Activated CD4-positive, alpha-beta T cell treated with anti-CD3 and anti-CD28 coated beads for 36 hours (primary cell): ENCODE measurements at regions not wholly inside any gene's neighbourhood (a gene's known extent, or its start where the extent isn't known, plus 50 kb on each side); places are given as distances from the start of the nearest gene placed in this dataset.

Experiments
- ATAC-seq: fragments of 200-7000 bp; cut with Tn5 transposase; one replicate; pipeline ENCODE4 v1.10.0; 2021; ENCODE audit warnings: mild to moderate bottlenecking, moderate library complexity
- CTCF ChIA-PET: fragments of 350-600 bp; sonication (Branson Sonifier 250); formaldehyde crosslinking; loops from one replicate; lab custom pipeline; 2021; ENCODE audit warnings: antibody characterized with exemption; lab: Charles Lee
- POLR2A ChIA-PET: fragments of 350-600 bp; sonication (Branson Sonifier 250); formaldehyde crosslinking; loops from one replicate; lab custom pipeline; 2021; ENCODE audit warnings: antibody characterized with exemption, inconsistent platforms; lab: Charles Lee
- DNase-seq: peaks from one replicate; pipeline ENCODE4 v3.0.0-alpha.2; 2020
- H3K27ac Mint-ChIP-seq: one replicate; pipeline ENCODE4 v1.8.0; 2021; ENCODE audit warnings: mixed read lengths
- H3K27me3 Mint-ChIP-seq: one replicate; pipeline ENCODE4 v1.8.0; 2021; ENCODE audit warnings: mixed read lengths
- H3K36me3 Mint-ChIP-seq: one replicate; pipeline ENCODE4 v1.8.0; 2021; ENCODE audit warnings: low read depth, mixed read lengths
- H3K4me1 Mint-ChIP-seq: one replicate; pipeline ENCODE4 v1.8.0; 2021; ENCODE audit warnings: mixed read lengths
- H3K4me3 Mint-ChIP-seq: one replicate; pipeline ENCODE4 v1.8.0; 2021; ENCODE audit warnings: mild to moderate bottlenecking, moderate library complexity, mixed read lengths
- H3K9me3 Mint-ChIP-seq: one replicate; pipeline ENCODE4 v1.8.0; 2021; ENCODE audit warnings: low read depth, mixed read lengths
- intact Hi-C, 2 experiments: fragments of 100-400 bp; cut with DNase I in 1 of 2; cut with micrococcal nuclease in 1 of 2; formaldehyde crosslinking; loops; one replicate each; pipeline versions ENCODE4 v1.14.2 to v1.15.1; 2022 to 2024; cut with DNase I, micrococcal nuclease

DNA sequence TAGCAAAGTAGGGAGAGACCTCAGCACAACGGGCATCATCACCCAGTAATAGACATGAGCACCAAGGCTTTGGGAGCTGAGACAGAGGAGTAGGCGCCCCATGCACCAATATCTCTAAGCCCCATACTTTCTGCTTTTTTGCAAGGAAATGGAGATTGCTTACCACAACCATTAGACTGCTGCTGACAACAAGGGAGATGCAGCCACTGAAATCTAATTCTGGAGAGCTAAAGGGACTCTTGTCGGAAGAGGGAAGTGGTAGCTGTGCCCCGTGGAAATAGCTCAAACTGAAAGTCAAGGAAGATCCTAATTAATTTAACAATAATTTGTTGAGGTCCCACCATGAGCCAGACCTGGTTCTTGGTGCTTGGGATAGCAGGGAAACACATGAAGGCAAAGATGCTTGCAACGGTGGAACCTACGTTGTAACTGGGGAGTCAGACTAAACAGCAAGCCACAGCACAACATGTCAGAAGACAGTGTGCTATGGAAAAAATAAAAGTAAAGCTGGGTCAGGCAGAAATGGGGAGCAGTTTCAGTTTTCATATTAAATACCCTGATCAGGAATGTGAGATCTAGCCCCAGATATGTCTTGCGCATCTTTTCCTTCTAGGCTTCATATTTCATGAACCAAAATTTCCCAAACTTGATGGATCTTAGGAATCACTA, 1131.0 kb downstream of the BCL11B start:
- CTCF ChIA-PET: interaction anchor here (0.6 to 6.2 kb wide), 14 partner anchors 10 to 1126 kb away, joined by 3 to 33 read pairs (median 6); no protein-coding TSS in a partner anchor
- peaks cover 89% of the 10 kb centered on the region for H3K4me1 Mint-ChIP-seq
- POLR2A ChIA-PET: interaction anchor here (0.8 to 1.6 kb wide), 5 partner anchors 18 to 1086 kb away, joined by 3 to 9 read pairs (median 5); no protein-coding TSS in a partner anchor
- H3K27ac Mint-ChIP-seq: peak overlapping the region; percentile 96
- peaks cover 4% of the 10 kb centered on the region for H3K9me3 Mint-ChIP-seq
- no peaks in the 10 kb centered on the region for H3K27me3 Mint-ChIP-seq
- intact Hi-C loops: loop anchor here (1.0 to 5.0 kb wide), 5 partner anchors 28 to 1048 kb away; no protein-coding TSS in a partner anchor
- peak overlapping the region; percentile 63 for H3K4me3 Mint-ChIP-seq
- H3K36me3 Mint-ChIP-seq: peaks cover 9% of the 10 kb centered on the region
- DNase-seq (peak; percentile 34), ATAC-seq (peak; percentile 21)

GRCh38 chr14:98143566-98143965, 1128.4 kb downstream of the BCL11B start:
- peaks cover 75% of the 10 kb centered on the region for H3K4me1 Mint-ChIP-seq
- no peak for ATAC-seq

DNA sequence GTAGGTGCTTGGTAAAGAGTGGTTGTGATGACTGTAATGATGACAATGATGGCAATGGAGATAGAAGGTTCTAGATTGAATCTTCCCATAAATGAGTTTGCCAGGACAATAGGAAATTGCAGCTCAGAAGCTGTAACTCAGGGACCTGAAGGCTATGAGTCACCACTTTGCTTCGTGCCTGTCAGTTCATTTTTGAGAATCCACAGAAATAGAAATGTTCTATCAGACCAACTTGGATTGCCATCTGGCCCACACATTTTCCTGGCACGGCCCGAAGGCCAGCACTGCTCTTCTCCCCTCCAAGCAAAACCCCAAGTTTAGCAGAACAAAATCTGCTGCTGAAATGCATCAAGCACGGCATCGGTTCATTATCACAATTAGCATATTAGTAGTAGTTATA, 1127.0 kb downstream of the BCL11B start:
- DNase-seq: no peak
- Mint-ChIP-seq H3K4me3 (no peak overlapping the region), H3K9me3 (peaks cover 4% of the 10 kb centered on the region), H3K36me3 (peaks cover 9% of the 10 kb centered on the region), H3K27ac (peak overlapping the region; percentile 27), H3K27me3 (no peaks in the 10 kb centered on the region), H3K4me1 (peaks cover 61% of the 10 kb centered on the region)
- intact Hi-C loops: loop anchor here in 1 of 2 experiments (5.0 kb wide), 1 partner anchor 282 kb away; no protein-coding TSS in a partner anchor
- ChIA-PET POLR2A (no interaction called here), CTCF (interaction anchor here (1.0 kb wide), 1 partner anchor 31 kb away, joined by 3 read pairs; no protein-coding TSS in a partner anchor)
- no peak for ATAC-seq

More at GRCh38 chr14:98143566-98143965, 1128.4 kb downstream of the BCL11B start:
- intact Hi-C loops: loop anchor here in 1 of 2 experiments (2.0 to 5.0 kb wide), 2 partner anchors 25 to 284 kb away; no protein-coding TSS in a partner anchor
- Mint-ChIP-seq H3K36me3 (peaks cover 9% of the 10 kb centered on the region), H3K27me3 (no peaks in the 10 kb centered on the region), H3K27ac (peak overlapping the region; percentile 84), H3K9me3 (peaks cover 4% of the 10 kb centered on the region), H3K4me3 (no peak overlapping the region)
- POLR2A ChIA-PET: no interaction called here
- no peak for DNase-seq
- CTCF ChIA-PET: interaction anchor here (0.9 to 1.0 kb wide), 2 partner anchors 204 to 1057 kb away, joined by 3 to 4 read pairs; no protein-coding TSS in a partner anchor

DNA sequence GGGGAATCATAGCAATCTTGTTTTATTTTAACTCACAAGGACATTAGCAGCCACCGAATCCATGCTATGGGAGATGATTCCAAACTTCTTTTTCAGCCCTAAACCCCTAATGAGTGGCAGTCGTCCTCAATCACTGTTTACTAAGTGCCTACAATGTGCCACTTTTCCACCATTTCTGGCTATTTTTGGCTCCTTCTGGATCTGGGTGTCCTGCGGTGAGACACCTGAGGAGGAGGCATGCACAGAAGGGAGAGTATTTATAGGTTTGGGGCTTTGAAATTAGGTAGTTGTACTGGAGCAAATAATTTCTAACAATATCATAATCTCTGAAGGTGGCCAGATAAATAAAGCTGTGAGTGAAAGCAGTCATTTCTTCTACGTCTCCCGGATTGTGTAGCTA, 1125.6 kb downstream of the BCL11B start:
- H3K36me3 Mint-ChIP-seq: peaks cover 15% of the 10 kb centered on the region
- intact Hi-C loops: no loop called here
- H3K27ac Mint-ChIP-seq: no peak overlapping the region
- DNase-seq: no peak
- peaks cover 61% of the 10 kb centered on the region for H3K4me1 Mint-ChIP-seq
- no peak overlapping the region for H3K4me3 Mint-ChIP-seq
- POLR2A ChIA-PET: no interaction called here
- CTCF ChIA-PET: interaction anchor here (0.7 to 1.0 kb wide), 2 partner anchors 16 to 29 kb away, joined by 3 to 6 read pairs; no protein-coding TSS in a partner anchor
- ATAC-seq: no peak
- H3K9me3 Mint-ChIP-seq: peaks cover 8% of the 10 kb centered on the region
- H3K27me3 Mint-ChIP-seq: no peaks in the 10 kb centered on the region

GRCh38 chr14:98154254-98154653, 1117.7 kb downstream of the BCL11B start:
- peaks cover 6% of the 10 kb centered on the region for H3K36me3 Mint-ChIP-seq
- DNase-seq (no peak), ATAC-seq (peak; percentile 55)
- no peaks in the 10 kb centered on the region for H3K27me3 Mint-ChIP-seq
- no peak overlapping the region for H3K4me3 Mint-ChIP-seq
- H3K27ac Mint-ChIP-seq: no peak overlapping the region
- H3K9me3 Mint-ChIP-seq: peaks cover 4% of the 10 kb centered on the region
- ChIA-PET POLR2A (no interaction called here), CTCF (interaction anchor here (0.6 to 1.3 kb wide), 3 partner anchors 12 to 854 kb away, joined by 3 read pairs; no protein-coding TSS in a partner anchor)
- intact Hi-C loops: no loop called here
- H3K4me1 Mint-ChIP-seq: peaks cover 66% of the 10 kb centered on the region

GRCh38 chr14:98156411-98156810, 1115.6 kb downstream of the BCL11B start:
- H3K36me3 Mint-ChIP-seq: no peaks in the 10 kb centered on the region
- DNase-seq: no peak
- H3K4me3 Mint-ChIP-seq: peak overlapping the region; percentile 11
- CTCF ChIA-PET: interaction anchor here (1.0 to 1.1 kb wide), 2 partner anchors 15 to 17 kb away, joined by 5 read pairs; no protein-coding TSS in a partner anchor
- POLR2A ChIA-PET: no interaction called here
- H3K27me3 Mint-ChIP-seq: no peaks in the 10 kb centered on the region
- no peak for ATAC-seq
- H3K27ac Mint-ChIP-seq: peak overlapping the region; percentile 62
- intact Hi-C loops: no loop called here
- no peaks in the 10 kb centered on the region for H3K9me3 Mint-ChIP-seq
- H3K4me1 Mint-ChIP-seq: peaks cover 65% of the 10 kb centered on the region

DNA sequence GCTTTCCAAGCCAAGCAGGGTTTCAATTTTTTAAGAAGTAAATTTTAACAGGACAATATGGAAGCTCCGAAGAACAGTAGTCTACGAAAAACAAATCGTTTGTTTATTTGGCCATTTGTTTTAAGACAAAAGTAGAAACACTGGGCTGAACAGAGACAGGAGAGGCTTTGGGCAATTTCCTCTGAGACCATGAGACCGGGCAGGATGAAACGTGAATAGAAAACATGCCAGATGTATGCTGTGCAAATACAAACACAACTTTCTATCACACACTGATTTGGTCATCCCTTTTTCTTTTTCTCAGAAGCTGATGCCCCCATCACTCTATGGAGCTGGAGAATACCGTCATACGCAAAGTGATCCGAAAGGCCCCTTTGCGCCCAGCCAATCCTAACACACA, 1111.1 kb downstream of the BCL11B start:
- peaks cover 70% of the 10 kb centered on the region for H3K4me1 Mint-ChIP-seq
- H3K36me3 Mint-ChIP-seq: peaks cover 6% of the 10 kb centered on the region
- DNase-seq (no peak), ATAC-seq (no peak)
- ChIA-PET CTCF (interaction anchor here (0.6 to 1.3 kb wide), 2 partner anchors 21 to 26 kb away, joined by 3 to 6 read pairs; no protein-coding TSS in a partner anchor), POLR2A (no interaction called here)
- no peaks in the 10 kb centered on the region for H3K9me3 Mint-ChIP-seq
- no peak overlapping the region for H3K4me3 Mint-ChIP-seq
- no peaks in the 10 kb centered on the region for H3K27me3 Mint-ChIP-seq
- intact Hi-C loops: loop anchor here in 1 of 2 experiments (10.0 kb wide), 1 partner anchor 1904 kb away; the partner anchor contains the start of gene EVL
- no peak overlapping the region for H3K27ac Mint-ChIP-seq

GRCh38 chr14:98161356-98161755, 1110.6 kb downstream of the BCL11B start:
- H3K4me1 Mint-ChIP-seq: peaks cover 70% of the 10 kb centered on the region
- no peak overlapping the region for H3K4me3 Mint-ChIP-seq
- H3K36me3 Mint-ChIP-seq: peaks cover 10% of the 10 kb centered on the region
- ChIA-PET CTCF (interaction anchor here (1.3 kb wide), 1 partner anchor 22 kb away, joined by 6 read pairs; no protein-coding TSS in a partner anchor), POLR2A (no interaction called here)
- no peaks in the 10 kb centered on the region for H3K9me3 Mint-ChIP-seq
- H3K27ac Mint-ChIP-seq: no peak overlapping the region
- intact Hi-C loops: loop anchor here in 1 of 2 experiments (10.0 kb wide), 1 partner anchor 1903 kb away; the partner anchor contains the start of gene EVL
- ATAC-seq (no peak), DNase-seq (no peak)
- H3K27me3 Mint-ChIP-seq: no peaks in the 10 kb centered on the region

GRCh38 chr14:98162856-98163805, 1108.9 kb downstream of the BCL11B start:
- ATAC-seq: no peak
- Mint-ChIP-seq H3K4me1 (peaks cover 75% of the 10 kb centered on the region), H3K4me3 (peak overlapping the region; percentile 56), H3K9me3 (peaks cover under 1% of the 10 kb centered on the region), H3K36me3 (peaks cover 11% of the 10 kb centered on the region), H3K27me3 (no peaks in the 10 kb centered on the region), H3K27ac (peak overlapping the region; percentile 87)
- DNase-seq: no peak
- CTCF ChIA-PET: interaction anchor here (0.7 to 1.8 kb wide), 4 partner anchors 16 to 758 kb away, joined by 3 to 4 read pairs (median 3); no protein-coding TSS in a partner anchor
- POLR2A ChIA-PET: no interaction called here
- intact Hi-C loops: loop anchor here in 1 of 2 experiments (10.0 kb wide), 1 partner anchor 1902 kb away; the partner anchor contains the start of gene EVL

- ChIA-PET CTCF (interaction anchor here (0.7 to 1.2 kb wide), 3 partner anchors 20 to 759 kb away, joined by 3 to 7 read pairs (median 4); no protein-coding TSS in a partner anchor), POLR2A (no interaction called here)
- DNase-seq (no peak), ATAC-seq (no peak)
- Mint-ChIP-seq H3K36me3 (peaks cover 19% of the 10 kb centered on the region), H3K4me3 (no peak overlapping the region), H3K4me1 (peaks cover 78% of the 10 kb centered on the region), H3K27me3 (no peaks in the 10 kb centered on the region), H3K9me3 (peaks cover 7% of the 10 kb centered on the region), H3K27ac (peak overlapping the region; percentile 87)
- intact Hi-C loops: loop anchor here in 1 of 2 experiments (10.0 kb wide), 1 partner anchor 1901 kb away; the partner anchor contains the start of gene EVL
Observed at GRCh38 chr14:98163873-98164272, 1108.1 kb downstream of the BCL11B start.
